WTC11 (cell line): ENCODE measurements at regions not wholly inside any gene's neighbourhood (a gene's known extent, or its start where the extent isn't known, plus 50 kb on each side); places are given as distances from the start of the nearest gene placed in this dataset.

Experiments used
- ATAC-seq: fragments of 200-7000 bp; cut with Tn5 transposase; 2 replicates; pipeline ENCODE4 v1.10.0; 2021; ENCODE audit warnings: mild to moderate bottlenecking, moderate library complexity
- CTCF ChIA-PET: fragments of 300-600 bp; sonication (Branson Sonifier 250); formaldehyde crosslinking; loops from one replicate; lab custom pipeline; 2021; ENCODE audit warnings: antibody characterized with exemption; lab: Charles Lee
- POLR2A ChIA-PET: fragments of 350-600 bp; sonication (Branson Sonifier 250); formaldehyde crosslinking; loops from one replicate; lab custom pipeline; 2021; ENCODE audit warnings: antibody characterized with exemption; lab: Charles Lee
- DNase-seq: peaks from one replicate; pipeline ENCODE4 v3.0.0; 2021; ENCODE audit warnings: low spot score
- H3K27ac Mint-ChIP-seq: 2 replicates; pipeline ENCODE4 v1.8.0; 2021; ENCODE audit warnings: mixed read lengths
- H3K27me3 Mint-ChIP-seq: 2 replicates; pipeline ENCODE4 v1.8.0; 2021; ENCODE audit warnings: low read depth, mild to moderate bottlenecking, moderate library complexity, mixed read lengths
- H3K36me3 Mint-ChIP-seq: 2 replicates; pipeline ENCODE4 v1.8.0; 2021; ENCODE audit warnings: mixed read lengths
- H3K4me1 Mint-ChIP-seq: 2 replicates; pipeline ENCODE4 v1.8.0; 2022; ENCODE audit warnings: mixed read lengths
- H3K4me3 Mint-ChIP-seq: 2 replicates; pipeline ENCODE4 v1.8.0; 2021; ENCODE audit warnings: mild to moderate bottlenecking, moderate library complexity, mixed read lengths
- H3K9me3 Mint-ChIP-seq: 2 replicates; pipeline ENCODE4 v1.8.0; 2021; ENCODE audit warnings: mixed read lengths
- AFF4 ChIP-seq: sonication (generic); formaldehyde crosslinking; IDR thresholded peaks from 2 replicates; pipeline ENCODE4 v1.8.1; 2023; ENCODE audit warnings: mild to moderate bottlenecking, missing genetic modification reagents, borderline replicate concordance
- AR ChIP-seq: fragments of 250-450 bp; sonication (Bioruptor Pico); IDR thresholded peaks from 2 replicates; pipeline ENCODE4 v1.9.0; 2021; ENCODE audit warnings: mild to moderate bottlenecking
- CDX4 ChIP-seq: fragments of 250-450 bp; sonication (Bioruptor Pico); IDR thresholded peaks from 2 replicates; pipeline ENCODE4 v1.9.0; 2021; ENCODE audit warnings: moderate library complexity, mild to moderate bottlenecking, inconsistent platforms, borderline replicate concordance
- FOXJ3 ChIP-seq: sonication (generic); formaldehyde crosslinking; IDR thresholded peaks from 2 replicates; pipeline ENCODE4 v1.9.0; 2021; ENCODE audit warnings: missing genetic modification reagents, mild to moderate bottlenecking, borderline replicate concordance
- GRHL2 ChIP-seq: fragments of 250-450 bp; sonication (Bioruptor Pico); IDR thresholded peaks from 2 replicates; pipeline ENCODE4 v1.8.0; 2022; ENCODE audit warnings: mild to moderate bottlenecking, moderate library complexity; ENCODE audit not compliant: insufficient replicate concordance, severe bottlenecking
- GTF2I ChIP-seq: fragments of 250-450 bp; sonication (Bioruptor Pico); conservative IDR thresholded peaks from 2 replicates; pipeline ENCODE4 v1.4.0; 2021; ENCODE audit warnings: mild to moderate bottlenecking
- HMGA2 ChIP-seq: fragments of 250-450 bp; sonication (Bioruptor Pico); IDR thresholded peaks from 2 replicates; pipeline ENCODE4 v1.4.0; 2021; ENCODE audit warnings: mild to moderate bottlenecking, moderate library complexity
- IRF2 ChIP-seq: sonication (generic); formaldehyde crosslinking; IDR thresholded peaks from 2 replicates; pipeline ENCODE4 v1.8.0; 2022; ENCODE audit warnings: low read depth, missing genetic modification reagents, borderline replicate concordance
- KAT7 ChIP-seq: sonication (generic); formaldehyde crosslinking; IDR thresholded peaks from 2 replicates; pipeline ENCODE4 v1.8.1; 2023; ENCODE audit warnings: missing genetic modification reagents, mild to moderate bottlenecking, borderline replicate concordance
- MXD4 ChIP-seq: fragments of 250-450 bp; sonication (Bioruptor Pico); IDR thresholded peaks from 2 replicates; pipeline ENCODE4 v1.8.0; 2021; ENCODE audit warnings: mild to moderate bottlenecking, moderate library complexity, borderline replicate concordance
- NFATC4 ChIP-seq: fragments of 250-450 bp; sonication (Bioruptor Pico); IDR thresholded peaks from 2 replicates; pipeline ENCODE4 v1.9.0; 2021; ENCODE audit warnings: mild to moderate bottlenecking
- NR1H2 ChIP-seq: sonication (generic); formaldehyde crosslinking; IDR thresholded peaks from 2 replicates; pipeline ENCODE4 v1.9.0; 2021; ENCODE audit warnings: mild to moderate bottlenecking, moderate library complexity, missing genetic modification reagents
- SMAD3 ChIP-seq: sonication (generic); formaldehyde crosslinking; IDR thresholded peaks from 2 replicates; pipeline ENCODE4 v1.8.0; 2022; ENCODE audit warnings: missing genetic modification reagents, mild to moderate bottlenecking, borderline replicate concordance
- TEAD4 ChIP-seq: sonication (generic); formaldehyde crosslinking; IDR thresholded peaks from 2 replicates; pipeline ENCODE4 v1.8.0; 2022; ENCODE audit warnings: mild to moderate bottlenecking, missing genetic modification reagents
- TP53 ChIP-seq: sonication (generic); formaldehyde crosslinking; IDR thresholded peaks from 2 replicates; pipeline ENCODE4 v1.8.1; 2023; ENCODE audit warnings: mild to moderate bottlenecking, missing genetic modification reagents
- ZNF425 ChIP-seq: fragments of 250-450 bp; sonication (Bioruptor Pico); conservative IDR thresholded peaks from 2 replicates; pipeline ENCODE4 v1.9.0; 2021; ENCODE audit warnings: mild to moderate bottlenecking
- ZNF512 ChIP-seq: sonication (generic); formaldehyde crosslinking; IDR thresholded peaks from 2 replicates; pipeline ENCODE4 v1.8.1; 2022; ENCODE audit warnings: missing genetic modification reagents, borderline replicate concordance
- TF ChIP-seq, protein P1 (sequence below): sonication (generic); formaldehyde crosslinking; IDR thresholded peaks from 2 replicates; pipeline ENCODE4 v1.8.0; 2022; ENCODE audit warnings: mild to moderate bottlenecking, missing genetic modification reagents
- TF ChIP-seq, protein P2 (sequence below): sonication (generic); formaldehyde crosslinking; IDR thresholded peaks from 2 replicates; pipeline ENCODE4 v1.8.1; 2022; ENCODE audit warnings: mild to moderate bottlenecking, moderate library complexity, missing genetic modification reagents
- TF ChIP-seq, protein P3 (sequence below): fragments of 250-450 bp; sonication (Bioruptor Pico); IDR thresholded peaks from 2 replicates; pipeline ENCODE4 v1.9.0; 2021; ENCODE audit warnings: mild to moderate bottlenecking

- H3K9me3 Mint-ChIP-seq, result peaks cover 13% of the 10 kb centered on the region
- TF ChIP-seq, protein P1, sequence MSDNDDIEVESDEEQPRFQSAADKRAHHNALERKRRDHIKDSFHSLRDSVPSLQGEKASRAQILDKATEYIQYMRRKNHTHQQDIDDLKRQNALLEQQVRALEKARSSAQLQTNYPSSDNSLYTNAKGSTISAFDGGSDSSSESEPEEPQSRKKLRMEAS (CRISPR knock-in tag), result no peak
- no peak for TF ChIP-seq ZNF512
- no peak for TF ChIP-seq NFATC4
- TF ChIP-seq NR1H2 (CRISPR knock-in tag), result no peak
- no peak for TF ChIP-seq AFF4 (CRISPR knock-in tag)
- no peak for TF ChIP-seq HMGA2 (CRISPR knock-in tag)
- TF ChIP-seq CDX4 (CRISPR knock-in tag), result no peak
- TF ChIP-seq TP53, result no peak
- TF ChIP-seq FOXJ3 (CRISPR knock-in tag), result no peak
- TF ChIP-seq TEAD4 (CRISPR knock-in tag), result no peak
- TF ChIP-seq MXD4, result no peak
- TF ChIP-seq, protein P2, sequence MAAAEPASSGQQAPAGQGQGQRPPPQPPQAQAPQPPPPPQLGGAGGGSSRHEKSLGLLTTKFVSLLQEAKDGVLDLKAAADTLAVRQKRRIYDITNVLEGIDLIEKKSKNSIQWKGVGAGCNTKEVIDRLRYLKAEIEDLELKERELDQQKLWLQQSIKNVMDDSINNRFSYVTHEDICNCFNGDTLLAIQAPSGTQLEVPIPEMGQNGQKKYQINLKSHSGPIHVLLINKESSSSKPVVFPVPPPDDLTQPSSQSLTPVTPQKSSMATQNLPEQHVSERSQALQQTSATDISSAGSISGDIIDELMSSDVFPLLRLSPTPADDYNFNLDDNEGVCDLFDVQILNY (CRISPR knock-in tag), result no peak
- TF ChIP-seq, protein P3, sequence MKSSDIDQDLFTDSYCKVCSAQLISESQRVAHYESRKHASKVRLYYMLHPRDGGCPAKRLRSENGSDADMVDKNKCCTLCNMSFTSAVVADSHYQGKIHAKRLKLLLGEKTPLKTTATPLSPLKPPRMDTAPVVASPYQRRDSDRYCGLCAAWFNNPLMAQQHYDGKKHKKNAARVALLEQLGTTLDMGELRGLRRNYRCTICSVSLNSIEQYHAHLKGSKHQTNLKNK (CRISPR knock-in tag), result no peak
- TF ChIP-seq SMAD3 (CRISPR knock-in tag), result no peak
- no peak for TF ChIP-seq GTF2I (CRISPR knock-in tag)
- no peak overlapping the region for H3K4me3 Mint-ChIP-seq
- ATAC-seq (no peak), DNase-seq (no peak)
- H3K27ac Mint-ChIP-seq, result no peak overlapping the region
- POLR2A ChIA-PET, result no interaction called here
- no peaks in the 10 kb centered on the region; the same call in 1 of the 2 replicates for H3K27me3 Mint-ChIP-seq
- peaks cover 3% of the 10 kb centered on the region; the same call in 1 of the 2 replicates for H3K36me3 Mint-ChIP-seq
- CTCF ChIA-PET, result no interaction called here
- H3K4me1 Mint-ChIP-seq, result peaks cover 28% of the 10 kb centered on the region
These were observed 140.4 kb upstream of the APCDD1 start for GRCh38 chr18:10314066-10314465.

DNA sequence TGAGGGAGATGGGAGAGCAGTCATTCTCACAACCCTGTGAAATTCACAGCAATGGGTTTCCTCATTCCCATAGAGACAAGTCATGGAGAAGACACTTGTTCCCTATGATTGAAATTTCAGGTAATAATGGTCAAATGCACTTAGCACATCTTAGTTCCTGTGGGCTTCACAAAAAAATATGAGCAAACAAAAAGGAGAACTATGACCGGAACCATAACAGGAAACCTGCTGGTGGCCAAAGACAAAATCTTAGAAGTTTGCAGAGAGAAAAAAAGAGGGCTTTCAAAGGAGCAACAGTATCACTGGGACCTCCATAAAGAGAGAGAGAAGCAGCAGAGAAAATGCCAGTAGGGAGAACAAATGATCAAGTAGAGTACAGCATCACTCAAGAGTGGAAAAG is 138.9 kb upstream of the APCDD1 start:
- ATAC-seq (no peak), DNase-seq (no peak)
- H3K4me3 Mint-ChIP-seq, result no peak overlapping the region
- peaks cover 4% of the 10 kb centered on the region for H3K27me3 Mint-ChIP-seq
- ChIA-PET POLR2A (no interaction called here), CTCF (no interaction called here)
- H3K36me3 Mint-ChIP-seq, result peaks cover 3% of the 10 kb centered on the region; the same call in 1 of the 2 replicates
- TF ChIP-seq ZNF425 (CRISPR knock-in tag) (no peak), FOXJ3 (CRISPR knock-in tag) (no peak), AR (CRISPR knock-in tag) (no peak), GRHL2 (CRISPR knock-in tag) (no peak), IRF2 (no peak), TEAD4 (CRISPR knock-in tag) (no peak), KAT7 (CRISPR knock-in tag) (no peak)
- TF ChIP-seq, protein P2 (CRISPR knock-in tag), result no peak
- TF ChIP-seq, all 79 proteins: peak for 0
- H3K4me1 Mint-ChIP-seq, result peaks cover 38% of the 10 kb centered on the region
- H3K27ac Mint-ChIP-seq, result no peak overlapping the region
- peaks cover 21% of the 10 kb centered on the region for H3K9me3 Mint-ChIP-seq
